GM13976 (cell line): ENCODE measurements at regions not wholly inside any gene's neighbourhood (a gene's known extent, or its start where the extent isn't known, plus 50 kb on each side); places are given as distances from the start of the nearest gene placed in this dataset.
"Not testable (repeated sequence)": the region's sequence is repeated elsewhere in the genome, so short reads cannot be mapped to it uniquely, and the experiment has no call there.

ENCODE experiments used
- DNase-seq: peaks from one replicate; pipeline ENCODE4 v3.0.0; 2012; ENCODE audit warnings: low spot score
- in situ Hi-C: fragments of 300-500 bp; cut with MboI; formaldehyde crosslinking; loops from one replicate; pipeline ENCODE4 v1.12.0; 2022; ENCODE audit warnings: low sequenced_read_pairs, mixed read lengths, inconsistent platforms; ENCODE audit not compliant: unreplicated experiment
- TF ChIP-seq, protein P1 (sequence below): IDR thresholded peaks from 2 replicates; pipeline ENCODE4 v1.5.1; 2012; ENCODE audit warnings: borderline replicate concordance, mild to moderate bottlenecking; ENCODE audit not compliant: insufficient read depth; ENCODE audit errors: extremely low read depth, missing control alignments, control extremely low read depth

DNA sequence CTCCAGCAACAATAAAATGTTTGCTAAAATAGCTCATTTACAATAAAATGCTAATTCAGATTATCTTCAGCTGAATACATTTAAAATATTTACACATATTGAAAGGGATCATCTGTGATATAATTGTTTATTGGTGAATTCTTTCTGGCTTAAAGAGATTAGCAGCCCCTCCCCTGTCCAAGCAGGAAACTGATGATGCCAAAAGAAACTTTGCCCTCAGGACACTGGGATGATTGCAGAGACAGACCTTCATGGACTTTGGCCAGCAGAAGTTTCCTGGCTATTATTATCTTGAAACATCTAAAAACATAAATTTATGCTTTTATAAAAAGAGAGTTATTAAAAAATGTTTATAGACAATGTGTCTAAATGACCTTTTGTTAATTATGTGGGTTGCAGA lies 764.9 kb upstream of the MBL2 start:
- TF ChIP-seq, protein P1, sequence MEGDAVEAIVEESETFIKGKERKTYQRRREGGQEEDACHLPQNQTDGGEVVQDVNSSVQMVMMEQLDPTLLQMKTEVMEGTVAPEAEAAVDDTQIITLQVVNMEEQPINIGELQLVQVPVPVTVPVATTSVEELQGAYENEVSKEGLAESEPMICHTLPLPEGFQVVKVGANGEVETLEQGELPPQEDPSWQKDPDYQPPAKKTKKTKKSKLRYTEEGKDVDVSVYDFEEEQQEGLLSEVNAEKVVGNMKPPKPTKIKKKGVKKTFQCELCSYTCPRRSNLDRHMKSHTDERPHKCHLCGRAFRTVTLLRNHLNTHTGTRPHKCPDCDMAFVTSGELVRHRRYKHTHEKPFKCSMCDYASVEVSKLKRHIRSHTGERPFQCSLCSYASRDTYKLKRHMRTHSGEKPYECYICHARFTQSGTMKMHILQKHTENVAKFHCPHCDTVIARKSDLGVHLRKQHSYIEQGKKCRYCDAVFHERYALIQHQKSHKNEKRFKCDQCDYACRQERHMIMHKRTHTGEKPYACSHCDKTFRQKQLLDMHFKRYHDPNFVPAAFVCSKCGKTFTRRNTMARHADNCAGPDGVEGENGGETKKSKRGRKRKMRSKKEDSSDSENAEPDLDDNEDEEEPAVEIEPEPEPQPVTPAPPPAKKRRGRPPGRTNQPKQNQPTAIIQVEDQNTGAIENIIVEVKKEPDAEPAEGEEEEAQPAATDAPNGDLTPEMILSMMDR = no peak
- DNase-seq = no peak
- in situ Hi-C loops = no loop called here

DNA sequence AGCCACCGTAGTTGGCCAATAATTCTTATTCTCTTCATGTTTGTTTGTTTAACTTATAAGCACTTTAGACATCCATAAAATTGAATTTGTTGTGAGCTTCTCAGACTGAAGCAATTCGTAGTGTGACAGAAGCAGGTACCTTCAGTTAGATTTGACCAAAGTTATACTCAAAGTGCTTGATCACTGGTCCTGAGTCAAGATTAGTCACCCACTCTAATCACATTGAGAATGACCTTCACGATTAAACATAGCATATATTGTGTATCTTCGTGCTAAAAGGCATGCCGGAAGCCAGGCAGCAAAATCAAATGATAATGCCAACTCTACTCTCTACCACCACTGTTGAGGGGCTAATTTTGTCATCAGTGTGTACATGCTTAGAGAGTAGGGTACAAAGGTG lies 763.7 kb upstream of the MBL2 start:
- no peak for DNase-seq
- TF ChIP-seq, protein P1 = no peak
- in situ Hi-C loops = no loop called here

DNA sequence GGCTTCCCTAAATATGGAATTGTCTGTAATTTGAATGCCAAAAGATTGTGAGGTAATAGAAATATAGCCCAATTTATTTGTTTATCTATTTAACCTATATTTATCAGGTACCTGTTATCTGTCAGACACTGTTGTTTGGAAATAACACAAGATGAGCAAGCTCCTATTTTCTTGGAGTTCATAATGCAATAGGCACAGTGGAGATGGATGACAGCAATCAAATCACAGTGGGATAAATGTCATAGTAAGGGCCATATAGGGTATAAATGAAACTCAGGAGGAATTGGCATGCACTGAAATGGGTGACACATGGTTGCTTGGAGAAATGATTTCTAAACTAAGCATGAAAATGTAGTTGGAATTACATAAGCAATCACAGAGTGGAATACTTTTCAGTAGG lies 761.8 kb upstream of the MBL2 start:
- DNase-seq = no peak
- in situ Hi-C loops = no loop called here
- TF ChIP-seq, protein P1 = no peak

DNA sequence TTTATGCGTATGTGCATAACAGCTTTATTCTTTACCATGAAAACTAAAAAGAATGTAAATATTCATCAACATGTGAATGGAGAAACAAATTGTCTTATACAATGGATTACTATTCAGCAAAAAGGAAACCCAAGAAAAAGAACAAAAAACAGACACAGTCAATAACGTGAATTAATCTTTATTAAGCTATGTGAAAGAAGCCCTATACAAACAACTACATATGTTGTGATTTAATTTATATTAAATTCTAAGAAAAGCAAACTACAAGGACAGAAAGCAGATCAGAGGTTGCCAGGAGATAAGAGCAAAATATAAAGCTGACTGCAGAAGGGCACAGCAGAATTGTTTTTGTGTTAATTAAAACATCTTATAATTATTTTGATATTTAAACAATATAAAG lies 756.4 kb upstream of the MBL2 start:
- DNase-seq = no peak
- in situ Hi-C loops = no loop called here
- TF ChIP-seq, protein P1 = no peak

DNA sequence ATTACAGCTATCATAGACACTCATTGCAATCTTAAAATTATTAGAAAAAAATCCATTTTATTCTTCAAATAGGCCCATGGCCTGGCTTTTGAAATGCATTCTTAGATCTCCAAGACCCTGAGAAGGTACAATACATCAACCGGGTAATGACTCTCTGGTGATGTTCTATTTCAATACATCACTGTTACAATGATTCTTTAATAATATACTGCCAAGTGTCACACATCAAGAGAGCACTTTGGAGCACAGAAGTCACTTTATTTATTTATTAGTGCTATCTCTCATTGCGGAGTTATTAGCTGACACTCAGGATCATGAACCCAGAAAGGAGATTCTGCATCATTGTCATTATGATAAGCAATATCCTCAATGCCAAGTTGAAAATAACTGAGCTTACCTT lies 748.5 kb upstream of the MBL2 start:
- in situ Hi-C loops = no loop called here
- TF ChIP-seq, protein P1 = no peak
- no peak for DNase-seq

DNA sequence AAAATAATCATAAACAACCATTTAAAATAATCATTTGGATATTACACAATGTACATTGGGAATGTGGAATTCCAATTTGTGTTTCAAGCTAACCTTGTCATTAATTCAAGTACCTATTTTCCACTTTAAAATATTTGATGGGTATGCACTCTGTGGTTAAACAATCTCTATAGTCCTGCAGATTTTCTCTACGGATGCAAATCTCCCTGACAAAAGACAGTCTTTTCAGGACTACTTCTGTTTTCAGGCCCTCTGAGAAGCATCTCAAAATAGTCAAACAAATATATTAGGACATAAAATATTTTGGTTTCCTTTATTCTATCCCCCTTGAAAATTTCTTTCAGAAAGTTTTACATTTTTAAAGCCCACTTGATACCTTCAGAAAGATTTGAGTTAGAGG lies 735.6 kb upstream of the MBL2 start:
- in situ Hi-C loops = no loop called here
- no peak for DNase-seq
- TF ChIP-seq, protein P1 = no peak

DNA sequence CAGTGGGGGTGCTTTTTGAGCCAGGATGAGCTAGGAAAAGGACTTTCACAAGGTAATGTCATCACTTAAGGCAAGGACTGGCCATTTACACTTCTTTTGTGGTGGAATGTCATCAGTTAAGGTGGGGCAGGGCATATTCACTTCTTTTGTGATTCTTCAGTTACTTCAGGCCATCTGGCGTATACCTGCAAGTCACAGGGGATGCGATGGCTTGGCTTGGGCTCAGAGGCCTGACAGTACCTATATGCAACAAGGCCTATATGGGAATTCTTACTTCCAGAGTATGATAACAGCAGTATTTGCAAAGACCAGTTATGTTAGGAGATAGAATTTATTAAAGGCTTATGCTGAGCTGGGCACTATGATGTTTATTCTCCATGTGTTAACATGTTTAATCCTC lies 731.9 kb upstream of the MBL2 start:
- DNase-seq, in situ Hi-C loops: not testable (repeated sequence)
